Posterior cingulate gyrus (tissue), 11 donors: ENCODE measurements at regions not wholly inside any gene's neighbourhood (a gene's known extent, or its start where the extent isn't known, plus 50 kb on each side); places are given as distances from the start of the nearest gene placed in this dataset.
"Not testable (repeated sequence)": the region's sequence is repeated elsewhere in the genome, so short reads cannot be mapped to it uniquely, and the experiment has no call there.

Experiments used
- DNase-seq, 10 donors: peaks; one replicate each; pipeline versions ENCODE4 v3.0.0 to v3.0.0-alpha.2; 2020 to 2021; ENCODE audit warnings: mixed read lengths in 3 of 10
- intact Hi-C: fragments of 100-400 bp; cut with DNase I; formaldehyde crosslinking; loops from one replicate; pipeline ENCODE4 v1.15.1; 2023

- intact Hi-C loops, DNase-seq: not testable (repeated sequence)
These were observed 687.3 kb upstream of the ADGRB3 start for GRCh38 chr6:67947762-67948161.

- DNase-seq: no peak
- intact Hi-C loops: no loop called here
These were observed 699.1 kb upstream of the ADGRB3 start for GRCh38 chr6:67935976-67936477.

DNA sequence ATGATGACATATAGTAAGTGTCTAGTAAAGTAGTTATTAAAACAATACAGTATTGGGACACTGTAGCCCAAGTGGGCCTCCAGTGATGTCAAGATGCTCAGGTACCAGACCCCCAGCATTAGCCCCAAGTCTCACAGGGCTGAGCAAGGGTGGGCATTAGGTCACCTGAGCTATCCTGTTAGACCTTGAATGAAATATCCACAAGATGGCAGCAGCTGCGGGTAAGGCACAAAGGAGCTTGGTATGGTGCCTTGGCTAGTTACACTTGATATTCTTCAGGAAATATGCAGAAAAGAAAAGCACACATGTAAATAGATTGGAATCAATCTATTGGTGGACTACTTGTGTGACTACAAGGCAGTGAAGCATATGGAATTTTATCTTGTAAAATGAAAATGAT lies 701.8 kb upstream of the ADGRB3 start:
- no peak for DNase-seq
- intact Hi-C loops: no loop called here

DNA sequence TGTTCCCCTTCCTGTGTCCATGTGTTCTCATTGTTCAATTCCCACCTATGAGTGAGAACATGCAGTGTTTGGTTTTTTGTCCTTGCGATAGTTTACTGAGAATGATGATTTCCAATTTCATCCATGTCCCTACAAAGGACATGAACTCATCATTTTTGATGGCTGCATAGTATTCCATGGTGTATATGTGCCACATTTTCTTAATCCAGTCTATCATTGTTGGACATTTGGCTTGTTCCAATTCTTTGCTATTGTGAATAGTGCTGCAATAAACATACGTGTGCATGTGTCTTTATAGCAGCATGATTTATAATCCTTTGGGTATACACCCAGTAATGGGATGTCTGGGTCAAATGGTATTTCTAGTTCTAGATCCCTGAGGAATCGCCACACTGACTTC lies 712.5 kb upstream of the ADGRB3 start:
- intact Hi-C loops: not testable (repeated sequence)

DNA sequence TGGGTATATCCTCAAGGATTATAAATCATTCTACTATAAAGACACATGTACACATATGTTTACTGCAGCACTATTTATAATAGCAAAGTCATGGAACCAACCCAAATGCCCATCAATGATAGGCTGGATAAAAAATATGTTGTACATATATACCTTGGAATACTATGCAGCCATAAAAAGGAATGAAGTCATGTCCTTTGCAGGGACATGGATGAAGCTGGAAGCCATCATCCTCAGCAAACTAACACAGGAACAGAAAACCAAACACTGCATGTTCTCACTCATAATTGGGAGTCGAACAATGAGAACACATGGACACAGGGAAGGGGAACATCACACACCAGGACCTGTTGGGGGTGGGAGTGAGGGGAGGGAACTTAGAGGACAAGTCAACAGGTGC lies 715.0 kb upstream of the ADGRB3 start:
- DNase-seq, intact Hi-C loops: not testable (repeated sequence)

More for the DNA sequence above, 712.5 kb upstream of the ADGRB3 start:
- not testable (repeated sequence) for DNase-seq

GRCh38 chr6:67916399-67916798 lies 718.7 kb upstream of the ADGRB3 start:
- intact Hi-C loops: no loop called here
- DNase-seq: no peak

DNA sequence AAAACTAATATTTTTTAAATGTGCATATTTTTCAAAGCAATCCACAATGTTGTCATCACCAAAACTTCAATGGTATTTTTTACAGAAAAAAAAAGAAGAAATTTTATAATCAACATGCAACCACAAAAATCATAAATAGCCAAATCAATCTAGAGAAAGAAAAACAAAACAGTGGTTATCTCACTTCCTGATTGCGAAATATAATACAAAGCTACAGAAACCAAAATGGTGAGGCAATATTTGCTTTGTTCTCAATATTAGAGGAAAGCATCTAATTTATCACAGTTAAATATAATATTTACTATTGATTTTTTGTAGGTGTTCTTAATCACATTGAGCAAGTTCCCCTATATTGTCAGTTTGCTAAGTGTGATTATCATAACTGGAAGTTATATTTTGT lies 720.7 kb upstream of the ADGRB3 start:
- intact Hi-C loops: no loop called here
- DNase-seq: no peak

- intact Hi-C loops: no loop called here
- DNase-seq: no peak
These were observed 725.7 kb upstream of the ADGRB3 start for GRCh38 chr6:67909354-67909753.

DNA sequence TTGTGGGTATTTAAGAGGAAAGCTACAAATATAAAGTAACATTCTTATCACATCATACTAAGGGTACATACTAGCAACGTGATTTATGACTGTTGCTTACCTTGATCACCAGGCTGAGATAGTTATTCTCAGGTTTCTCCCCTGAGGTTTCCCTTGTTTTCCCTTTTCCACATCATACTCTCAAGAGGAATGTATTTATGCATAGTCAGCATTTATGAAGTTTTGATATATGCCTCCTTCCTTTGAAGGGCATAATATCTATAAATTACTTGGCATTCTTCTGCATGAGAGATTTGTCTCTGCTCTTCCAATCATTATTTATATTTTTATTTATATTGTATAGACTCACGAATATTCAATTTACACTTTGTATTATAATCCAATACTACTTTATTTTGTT lies 726.7 kb upstream of the ADGRB3 start:
- intact Hi-C loops: no loop called here
- DNase-seq: no peak

GRCh38 chr6:67904735-67905134 lies 730.3 kb upstream of the ADGRB3 start:
- DNase-seq, intact Hi-C loops: not testable (repeated sequence)

GRCh38 chr6:67898875-67899274 lies 736.2 kb upstream of the ADGRB3 start:
- intact Hi-C loops: no loop called here
- DNase-seq: no peak

- DNase-seq: no peak
- intact Hi-C loops: no loop called here
These were observed 737.0 kb upstream of the ADGRB3 start for GRCh38 chr6:67897998-67898607.

GRCh38 chr6:67896476-67896875 lies 738.6 kb upstream of the ADGRB3 start:
- intact Hi-C loops: no loop called here
- DNase-seq: no peak

DNA sequence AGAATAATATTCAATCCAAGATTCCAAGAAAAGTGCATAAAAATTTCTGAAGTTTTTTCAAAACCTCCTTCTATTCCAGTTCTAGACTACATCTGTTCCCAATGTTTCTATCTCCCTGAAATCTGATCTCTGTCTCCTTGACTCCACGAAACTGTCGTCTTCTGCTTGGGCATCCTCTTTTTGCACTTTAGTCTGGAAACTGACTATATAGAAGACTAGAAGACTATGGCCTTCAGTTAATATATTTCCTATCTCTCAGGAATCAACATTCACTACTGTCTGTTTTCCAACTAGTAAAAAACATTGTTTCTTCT lies 745.4 kb upstream of the ADGRB3 start:
- DNase-seq: no peak
- intact Hi-C loops: no loop called here

GRCh38 chr6:67888886-67889681 lies 746.0 kb upstream of the ADGRB3 start:
- intact Hi-C loops: no loop called here
- peak in 1 of 10 donors; percentile 45 for DNase-seq

GRCh38 chr6:67888546-67888885 lies 746.6 kb upstream of the ADGRB3 start:
- intact Hi-C loops: no loop called here
- peak in 2 of 10 donors; percentile 66 to 77 for DNase-seq

GRCh38 chr6:67887747-67888545 lies 747.1 kb upstream of the ADGRB3 start:
- intact Hi-C loops: no loop called here
- DNase-seq: no peak

GRCh38 chr6:67887419-67887746 lies 747.7 kb upstream of the ADGRB3 start:
- DNase-seq: no peak
- intact Hi-C loops: no loop called here

- peak in 3 of 10 donors; percentile 62 to 76 (median 76) for DNase-seq
- intact Hi-C loops: no loop called here
These were observed 748.2 kb upstream of the ADGRB3 start for GRCh38 chr6:67886840-67887292.

GRCh38 chr6:67886036-67886707 lies 748.9 kb upstream of the ADGRB3 start:
- intact Hi-C loops: no loop called here
- DNase-seq: no peak
